ENCODE measurements at regions not wholly inside any gene's neighbourhood (a gene's known extent, or its start where the extent isn't known, plus 50 kb on each side); places are given as distances from the start of the nearest gene placed in this dataset.

DNA sequence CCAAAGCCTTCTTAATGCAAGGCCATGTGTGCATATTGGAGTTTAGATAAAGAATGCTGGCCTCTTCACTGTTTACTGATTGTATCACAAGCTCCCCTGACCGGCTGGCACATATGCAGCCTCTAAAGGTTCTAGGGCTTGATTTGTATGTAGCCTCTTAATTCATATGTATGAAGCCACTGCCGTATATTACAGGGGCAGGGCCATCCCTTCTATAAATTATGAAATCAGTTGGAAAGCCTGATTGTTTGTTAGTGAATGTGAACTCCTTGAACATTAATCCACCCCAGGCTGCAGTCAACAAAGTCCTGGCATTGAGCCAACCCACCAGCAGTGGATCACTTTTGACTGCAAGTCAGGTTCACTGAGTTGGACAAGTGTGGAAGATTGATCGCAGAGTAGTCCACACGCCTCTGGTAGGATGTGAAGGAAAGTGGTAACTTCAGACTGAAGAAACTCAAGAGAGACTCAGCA lies 61.6 kb upstream of the PARD3B start:
- no peak overlapping the region for H3K4me3 ChIP-seq (ENCODE audit: low read length)
- DNase-seq (ENCODE audit: low read depth), result no peak
- TF ChIP-seq, protein P1, sequence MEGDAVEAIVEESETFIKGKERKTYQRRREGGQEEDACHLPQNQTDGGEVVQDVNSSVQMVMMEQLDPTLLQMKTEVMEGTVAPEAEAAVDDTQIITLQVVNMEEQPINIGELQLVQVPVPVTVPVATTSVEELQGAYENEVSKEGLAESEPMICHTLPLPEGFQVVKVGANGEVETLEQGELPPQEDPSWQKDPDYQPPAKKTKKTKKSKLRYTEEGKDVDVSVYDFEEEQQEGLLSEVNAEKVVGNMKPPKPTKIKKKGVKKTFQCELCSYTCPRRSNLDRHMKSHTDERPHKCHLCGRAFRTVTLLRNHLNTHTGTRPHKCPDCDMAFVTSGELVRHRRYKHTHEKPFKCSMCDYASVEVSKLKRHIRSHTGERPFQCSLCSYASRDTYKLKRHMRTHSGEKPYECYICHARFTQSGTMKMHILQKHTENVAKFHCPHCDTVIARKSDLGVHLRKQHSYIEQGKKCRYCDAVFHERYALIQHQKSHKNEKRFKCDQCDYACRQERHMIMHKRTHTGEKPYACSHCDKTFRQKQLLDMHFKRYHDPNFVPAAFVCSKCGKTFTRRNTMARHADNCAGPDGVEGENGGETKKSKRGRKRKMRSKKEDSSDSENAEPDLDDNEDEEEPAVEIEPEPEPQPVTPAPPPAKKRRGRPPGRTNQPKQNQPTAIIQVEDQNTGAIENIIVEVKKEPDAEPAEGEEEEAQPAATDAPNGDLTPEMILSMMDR (conservative IDR thresholded peaks at IDR 0.05; ENCODE audit: low read length), result no peak

- H3K4me3 ChIP-seq (ENCODE audit: low read length), result no peak overlapping the region
- TF ChIP-seq, protein P1 (conservative IDR thresholded peaks at IDR 0.05; ENCODE audit: low read length), result no peak
- DNase-seq (ENCODE audit: low read depth), result no peak
These were observed 59.0 kb upstream of the PARD3B start for GRCh38 chr2:204486321-204486720.

- H3K4me3 ChIP-seq (ENCODE audit: low read length), result no peak overlapping the region
- DNase-seq (ENCODE audit: low read depth), result peak; percentile 61
- TF ChIP-seq, protein P1 (conservative IDR thresholded peaks at IDR 0.05; ENCODE audit: low read length), result no peak
These were observed 58.5 kb upstream of the PARD3B start for GRCh38 chr2:204486805-204487204.

GRCh38 chr2:204487447-204488229 lies 57.6 kb upstream of the PARD3B start:
- TF ChIP-seq, protein P1 (conservative IDR thresholded peaks at IDR 0.05; ENCODE audit: low read length), result no peak
- H3K4me3 ChIP-seq (ENCODE audit: low read length), result no peak overlapping the region
- peak; percentile 6 for DNase-seq (ENCODE audit: low read depth)

GRCh38 chr2:204491528-204491927 lies 53.7 kb upstream of the PARD3B start:
- peak; percentile 45 for DNase-seq (ENCODE audit: low read depth)
- TF ChIP-seq, protein P1 (conservative IDR thresholded peaks at IDR 0.05; ENCODE audit: low read length), result no peak
- H3K4me3 ChIP-seq (ENCODE audit: low read length), result no peak overlapping the region

DNA sequence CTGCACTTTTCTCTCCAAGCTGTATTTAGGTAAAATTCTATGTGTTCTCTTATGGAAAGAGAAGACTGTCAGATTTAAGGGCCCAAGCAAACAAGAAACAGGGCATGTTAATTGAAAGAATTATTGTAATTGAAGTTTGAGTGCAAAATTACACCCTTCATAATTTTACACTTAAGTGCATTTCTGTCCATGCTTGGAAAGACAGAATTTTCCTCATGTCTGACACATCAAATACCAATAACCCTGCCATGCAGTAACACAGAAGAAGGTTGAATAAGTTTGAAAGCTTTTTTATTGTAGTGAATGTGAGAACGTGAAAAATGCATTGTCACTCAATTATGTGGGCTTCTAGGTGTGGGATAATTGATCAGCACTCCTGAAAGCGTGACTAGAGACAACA lies 52.9 kb upstream of the PARD3B start:
- TF ChIP-seq, protein P1 (conservative IDR thresholded peaks at IDR 0.05; ENCODE audit: low read length), result no peak
- H3K4me3 ChIP-seq (ENCODE audit: low read length), result no peak overlapping the region
- DNase-seq (ENCODE audit: low read depth), result no peak

GRCh38 chr2:204494681-204495080 lies 50.6 kb upstream of the PARD3B start:
- H3K4me3 ChIP-seq (ENCODE audit: low read length), result no peak overlapping the region
- TF ChIP-seq, protein P1 (conservative IDR thresholded peaks at IDR 0.05; ENCODE audit: low read length), result no peak
- no peak for DNase-seq (ENCODE audit: low read depth)

All from AG10803 (cell line).